Lung (tissue), 11 donors: ENCODE measurements at regions not wholly inside any gene's neighbourhood (a gene's known extent, or its start where the extent isn't known, plus 50 kb on each side); places are given as distances from the start of the nearest gene placed in this dataset.
A peak's percentile ranks its signal among the peaks of the same experiment; 100 is the strongest.

Experiments used
- ATAC-seq: fragments of 200-7000 bp; cut with Tn5 transposase; one replicate; pipeline ENCODE4 v1.9.1; 2020; ENCODE audit warnings: moderate number of reproducible peaks; ENCODE audit not compliant: insufficient read depth, low FRiP score
- DNase-seq, 3 donors: peaks; one replicate each; pipeline ENCODE4 v3.0.0-alpha.2; 2013 to 2017
- H3K27ac ChIP-seq, 2 donors: one replicate each; pipeline ENCODE4 v1.5.1; 2013; ENCODE audit warnings: mild to moderate bottlenecking in 2 of 2, moderate library complexity in 2 of 2, control low read depth in 1 of 2, inconsistent platforms in 1 of 2, low read depth in 1 of 2, low read length in 1 of 2
- H3K27me3 ChIP-seq, 3 donors: one replicate each; pipeline ENCODE4 v1.5.1; 2013; ENCODE audit warnings: low read length in 2 of 3; ENCODE audit not compliant: control insufficient read depth in 3 of 3, insufficient read depth in 3 of 3
- H3K36me3 ChIP-seq, 4 donors: one replicate each; pipeline ENCODE4 v1.5.1; 2013; ENCODE audit warnings: low read length in 4 of 4, mild to moderate bottlenecking in 1 of 4, moderate library complexity in 1 of 4; ENCODE audit not compliant: control insufficient read depth in 4 of 4, insufficient read depth in 4 of 4
- H3K4me1 ChIP-seq, 5 donors: one replicate each; pipeline ENCODE4 v1.5.1; 2013; ENCODE audit warnings: low read length in 5 of 5, mild to moderate bottlenecking in 2 of 5, moderate library complexity in 1 of 5; ENCODE audit not compliant: control insufficient read depth in 5 of 5, insufficient read depth in 5 of 5
- H3K4me3 ChIP-seq: one replicate; pipeline ENCODE4 v1.5.1; 2013; ENCODE audit warnings: mild to moderate bottlenecking, control low read depth, moderate library complexity
- H3K9ac ChIP-seq, 2 donors: one replicate each; pipeline ENCODE4 v1.5.1; 2013; ENCODE audit warnings: low read length in 2 of 2, control low read depth in 1 of 2; ENCODE audit not compliant: insufficient read depth in 1 of 2
- H3K9me3 ChIP-seq, 4 donors: one replicate each; pipeline ENCODE4 v1.5.1; 2013; ENCODE audit warnings: low read length in 3 of 4, mild to moderate bottlenecking in 1 of 4, moderate library complexity in 1 of 4; ENCODE audit not compliant: control insufficient read depth in 4 of 4, insufficient read depth in 3 of 4
- WGBS, 2 donors: extraction: QIAGEN DNeasy Blood & Tissue Kit; methylation state at CpG; one replicate each; pipeline ENCODE4 v1.1.7; 2013; 5-methylcytosine and 5-hydroxymethylcytosine counted together
- TF ChIP-seq, protein P1 (sequence below): IDR thresholded peaks from 2 replicates; pipeline ENCODE4 v1.5.1; 2012; ENCODE audit warnings: mild to moderate bottlenecking; ENCODE audit errors: control extremely low read depth, extremely low read depth
- donor health status: control.
- donor health status: control.
- donor health status: Bipolar disorder and iron deficiency.
- donor health status: healthy.
- donor health status: DM: yes; HTN: yes; CAD: no.

DNA sequence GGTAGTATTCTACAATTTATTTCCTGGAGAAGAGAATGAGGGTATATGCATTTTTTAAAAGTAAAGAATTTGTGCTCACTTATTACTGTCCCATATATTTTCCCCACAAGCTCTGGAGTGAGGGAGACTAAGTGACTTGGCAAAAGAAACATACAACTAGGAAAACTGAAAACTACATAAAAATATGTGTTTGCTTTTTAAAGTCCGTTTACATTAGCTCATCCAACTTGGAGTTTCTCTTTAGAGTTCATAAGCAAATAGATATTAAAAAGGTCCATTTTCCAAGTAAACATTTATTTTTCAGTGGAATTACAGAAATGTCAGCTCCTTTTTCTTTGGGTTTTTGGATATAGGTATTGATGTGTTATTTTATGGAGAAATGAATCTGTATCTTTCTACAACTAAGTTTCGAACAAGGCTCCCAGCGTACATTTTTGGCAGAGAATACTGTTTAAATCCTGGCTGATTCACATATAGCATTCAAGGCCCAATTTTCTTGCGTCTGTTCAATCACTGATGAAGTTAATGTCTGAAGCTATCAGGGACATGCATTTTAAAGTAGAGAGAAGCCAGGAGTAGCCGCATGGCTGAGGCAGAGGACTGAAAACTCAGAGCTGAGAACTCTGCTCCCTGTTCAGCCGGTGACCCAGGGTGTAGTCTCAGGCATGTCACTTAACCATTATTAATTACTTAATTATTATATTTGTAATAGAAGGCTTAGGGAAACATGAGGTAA lies 729.4 kb downstream of the EFNB2 start:
- peak in 2 of 3 donors; percentile 57 to 66 for DNase-seq
- Histone ChIP-seq H3K9ac (peak overlapping the region in 1 of 2 donors; percentile 53), H3K36me3 (no peaks in the 10 kb centered on the region), H3K9me3 (no peaks in the 10 kb centered on the region), H3K4me1 (peaks cover 0 to 13% (median 0%) of the 10 kb centered on the region in 5 donors), H3K4me3 (no peak overlapping the region), H3K27me3 (no peaks in the 10 kb centered on the region), H3K27ac (no peak overlapping the region)
- TF ChIP-seq, protein P1, sequence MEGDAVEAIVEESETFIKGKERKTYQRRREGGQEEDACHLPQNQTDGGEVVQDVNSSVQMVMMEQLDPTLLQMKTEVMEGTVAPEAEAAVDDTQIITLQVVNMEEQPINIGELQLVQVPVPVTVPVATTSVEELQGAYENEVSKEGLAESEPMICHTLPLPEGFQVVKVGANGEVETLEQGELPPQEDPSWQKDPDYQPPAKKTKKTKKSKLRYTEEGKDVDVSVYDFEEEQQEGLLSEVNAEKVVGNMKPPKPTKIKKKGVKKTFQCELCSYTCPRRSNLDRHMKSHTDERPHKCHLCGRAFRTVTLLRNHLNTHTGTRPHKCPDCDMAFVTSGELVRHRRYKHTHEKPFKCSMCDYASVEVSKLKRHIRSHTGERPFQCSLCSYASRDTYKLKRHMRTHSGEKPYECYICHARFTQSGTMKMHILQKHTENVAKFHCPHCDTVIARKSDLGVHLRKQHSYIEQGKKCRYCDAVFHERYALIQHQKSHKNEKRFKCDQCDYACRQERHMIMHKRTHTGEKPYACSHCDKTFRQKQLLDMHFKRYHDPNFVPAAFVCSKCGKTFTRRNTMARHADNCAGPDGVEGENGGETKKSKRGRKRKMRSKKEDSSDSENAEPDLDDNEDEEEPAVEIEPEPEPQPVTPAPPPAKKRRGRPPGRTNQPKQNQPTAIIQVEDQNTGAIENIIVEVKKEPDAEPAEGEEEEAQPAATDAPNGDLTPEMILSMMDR: no peak
- WGBS, 2 donors: 74 to 82% methylated on average over 6 of the region's 6 CpGs
- ATAC-seq: no peak

DNA sequence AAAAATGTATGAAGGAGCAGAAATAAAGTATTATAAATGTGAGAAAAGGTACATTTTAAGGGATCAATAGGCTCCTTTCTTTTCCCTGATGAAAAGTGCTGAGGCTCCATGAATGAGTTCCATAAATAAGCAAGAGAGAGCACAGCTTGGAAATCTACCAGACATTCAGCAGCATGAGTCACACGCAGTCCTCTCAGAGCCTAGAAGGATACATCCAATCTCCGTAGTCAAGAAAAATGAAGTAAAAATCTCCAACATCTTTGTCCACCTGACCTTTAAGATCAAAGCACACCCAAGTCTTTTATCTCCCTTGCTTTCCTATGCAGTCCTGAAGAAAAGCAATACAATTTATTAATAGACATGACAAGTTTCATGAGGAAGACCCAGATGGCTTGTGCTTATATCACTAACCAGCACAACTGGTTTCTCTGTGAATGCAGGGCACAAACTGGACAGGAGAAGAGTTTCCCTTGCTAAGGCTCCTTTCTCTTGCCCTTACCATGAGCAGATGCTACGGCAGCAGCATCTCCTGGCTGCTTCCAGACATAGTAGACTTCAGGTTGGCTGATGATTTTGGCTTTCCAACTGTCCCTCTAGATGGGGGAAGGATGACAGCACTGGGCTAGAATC lies 730.8 kb downstream of the EFNB2 start:
- no peaks in the 10 kb centered on the region for H3K27me3 ChIP-seq
- no peaks in the 10 kb centered on the region for H3K9me3 ChIP-seq
- TF ChIP-seq, protein P1: no peak
- WGBS, 2 donors: 83 to 98% methylated on average over 3 of the region's 3 CpGs
- no peak overlapping the region for H3K9ac ChIP-seq
- H3K4me3 ChIP-seq: no peak overlapping the region
- H3K27ac ChIP-seq: no peak overlapping the region
- no peaks in the 10 kb centered on the region for H3K36me3 ChIP-seq
- peaks cover 0 to 13% (median 0%) of the 10 kb centered on the region in 5 donors for H3K4me1 ChIP-seq
- no peak for DNase-seq
- no peak for ATAC-seq

- Histone ChIP-seq H3K36me3 (no peaks in the 10 kb centered on the region), H3K9me3 (no peaks in the 10 kb centered on the region), H3K9ac (no peak overlapping the region), H3K27me3 (no peaks in the 10 kb centered on the region), H3K4me1 (no peaks in the 10 kb centered on the region), H3K27ac (no peak overlapping the region), H3K4me3 (no peak overlapping the region)
- no peak for DNase-seq
- no peak for ATAC-seq
- TF ChIP-seq, protein P1: no peak
These were observed 736.3 kb downstream of the EFNB2 start for GRCh38 chr13:105799155-105799554.
